ENCODE measurements at regions not wholly inside any gene's neighbourhood (a gene's known extent, or its start where the extent isn't known, plus 50 kb on each side); places are given as distances from the start of the nearest gene placed in this dataset.

GRCh38 chr9:29844251-29844650 is 2271.0 kb upstream of the C9orf72 start:
- no peaks in the 10 kb centered on the region for H3K36me3 ChIP-seq
- Mint-ChIP-seq H3K9me3 (no peaks in the 10 kb centered on the region), H3K27me3 (ENCODE audit: insufficient read depth, low read depth) (peaks cover 2% of the 10 kb centered on the region), H3K4me1 (no peaks in the 10 kb centered on the region), H3K27ac (no peak overlapping the region), H3K36me3 (no peaks in the 10 kb centered on the region), H3K4me3 (no peak overlapping the region)
- no peaks in the 10 kb centered on the region for H4K20me1 ChIP-seq (ENCODE audit: low read depth)
- H3K9me3 ChIP-seq (ENCODE audit: low read depth) = no peaks in the 10 kb centered on the region
- H3K4me3 ChIP-seq = no peak overlapping the region
- no peaks in the 10 kb centered on the region for H3K27me3 ChIP-seq
- no peaks in the 10 kb centered on the region for H3K79me2 ChIP-seq (ENCODE audit: low read depth)
- no peaks in the 10 kb centered on the region for H3F3A ChIP-seq (ENCODE audit: low read depth)
- TF ChIP-seq EZH2 (IDR thresholded peaks at IDR 0.05) (no peak), CTCF (IDR thresholded peaks at IDR 0.05) (no peak), EZH2phosphoT487 (IDR thresholded peaks at IDR 0.05) (no peak)
- no peak overlapping the region for H3K4me2 ChIP-seq
- H2AFZ ChIP-seq (replicated peaks) = no peak overlapping the region
- H3K27ac ChIP-seq = no peak overlapping the region
- no peak overlapping the region for H3K9ac ChIP-seq
- DNase-seq (ENCODE audit: low spot score) = no peak
- no peaks in the 10 kb centered on the region for H3K4me1 ChIP-seq

- Histone ChIP-seq H3K79me2 (ENCODE audit: low read depth) (no peaks in the 10 kb centered on the region), H3K9me3 (ENCODE audit: low read depth) (no peaks in the 10 kb centered on the region), H3K27ac (no peak overlapping the region), H2AFZ (replicated peaks) (peak overlapping the region; percentile 58), H3K36me3 (no peaks in the 10 kb centered on the region), H4K20me1 (ENCODE audit: low read depth) (no peaks in the 10 kb centered on the region), H3K27me3 (no peaks in the 10 kb centered on the region), H3K4me3 (no peak overlapping the region), H3K4me2 (no peak overlapping the region), H3K4me1 (no peaks in the 10 kb centered on the region), H3K9ac (no peak overlapping the region), H3F3A (ENCODE audit: low read depth) (no peaks in the 10 kb centered on the region)
- H3K4me3 Mint-ChIP-seq = no peak overlapping the region
- DNase-seq (ENCODE audit: low spot score) = no peak
- H3K9me3 Mint-ChIP-seq = no peaks in the 10 kb centered on the region
- H3K36me3 Mint-ChIP-seq = no peaks in the 10 kb centered on the region
- H3K27me3 Mint-ChIP-seq (ENCODE audit: insufficient read depth, low read depth) = peaks cover 2% of the 10 kb centered on the region
- no peak overlapping the region for H3K27ac Mint-ChIP-seq
- TF ChIP-seq EZH2 (IDR thresholded peaks at IDR 0.05) = no peak
- TF ChIP-seq CTCF (IDR thresholded peaks at IDR 0.05) = peak; percentile 15
- no peaks in the 10 kb centered on the region for H3K4me1 Mint-ChIP-seq
These were observed 2277.4 kb upstream of the C9orf72 start for GRCh38 chr9:29850664-29851063.

GRCh38 chr9:29861803-29862202 is 2288.5 kb upstream of the C9orf72 start:
- peaks cover 3% of the 10 kb centered on the region for H3K4me1 Mint-ChIP-seq
- Histone ChIP-seq H3K9me3 (ENCODE audit: low read depth) (no peaks in the 10 kb centered on the region), H3K36me3 (no peaks in the 10 kb centered on the region), H3K4me2 (no peak overlapping the region), H3K9ac (no peak overlapping the region), H4K20me1 (ENCODE audit: low read depth) (no peaks in the 10 kb centered on the region), H3K27me3 (no peaks in the 10 kb centered on the region), H3K27ac (no peak overlapping the region), H3K79me2 (ENCODE audit: low read depth) (no peaks in the 10 kb centered on the region), H2AFZ (replicated peaks) (no peak overlapping the region), H3K4me1 (peaks cover 7% of the 10 kb centered on the region), H3K4me3 (no peak overlapping the region), H3F3A (ENCODE audit: low read depth) (peaks cover 7% of the 10 kb centered on the region)
- TF ChIP-seq EZH2phosphoT487 (IDR thresholded peaks at IDR 0.05) (no peak), CTCF (IDR thresholded peaks at IDR 0.05) (no peak), EZH2 (IDR thresholded peaks at IDR 0.05) (no peak)
- no peaks in the 10 kb centered on the region for H3K27me3 Mint-ChIP-seq (ENCODE audit: insufficient read depth, low read depth)
- H3K27ac Mint-ChIP-seq = no peak overlapping the region
- H3K4me3 Mint-ChIP-seq = no peak overlapping the region
- DNase-seq (ENCODE audit: low spot score) = no peak
- H3K36me3 Mint-ChIP-seq = no peaks in the 10 kb centered on the region
- no peaks in the 10 kb centered on the region for H3K9me3 Mint-ChIP-seq

Measured in neural progenitor cell (in vitro differentiated cells).